Gastrocnemius medialis (tissue), 4 donors: ENCODE measurements at regions not wholly inside any gene's neighbourhood (a gene's known extent, or its start where the extent isn't known, plus 50 kb on each side); places are given as distances from the start of the nearest gene placed in this dataset.

Source experiments
- ATAC-seq, 2 donors: fragments of 150-250 bp; one replicate each; pipeline ENCODE4 v1.9.1; 2016
- DNase-seq, 2 donors: peaks; one replicate each; pipeline ENCODE4 v3.0.0-alpha.2; 2019
- H3K27ac ChIP-seq, 4 donors: fragments of 200-600 bp; sonication (generic); 1 replicate in 1 of 4; 2 replicates in 3 of 4; pipeline ENCODE4 v1.5.1; 2016 to 2018; ENCODE audit warnings: mild to moderate bottlenecking in 2 of 4, moderate library complexity in 1 of 4
- H3K27me3 ChIP-seq, 3 donors: fragments of 200-600 bp; sonication (generic) in 2 of 3; 1 replicate in 1 of 3; 2 replicates in 2 of 3; pipeline versions ENCODE4 v1.5.1 to v1.6.0; 2016 to 2019; ENCODE audit warnings: mild to moderate bottlenecking in 1 of 3, moderate library complexity in 1 of 3
- H3K36me3 ChIP-seq, 2 donors: fragments of 200-600 bp; sonication (generic) in 1 of 2; one replicate each; pipeline ENCODE4 v1.5.1; 2017 to 2018
- H3K4me1 ChIP-seq, 2 donors: fragments of 200-600 bp; sonication (generic) in 1 of 2; one replicate each; pipeline ENCODE4 v1.5.1; 2016 to 2017; ENCODE audit warnings: mild to moderate bottlenecking in 2 of 2
- H3K4me3 ChIP-seq, 4 donors: fragments of 200-600 bp; sonication (generic) in 3 of 4; 1 replicate in 1 of 4; 2 replicates in 3 of 4; pipeline ENCODE4 v1.5.1; 2016 to 2019; ENCODE audit warnings: mild to moderate bottlenecking in 2 of 4
- H3K9me3 ChIP-seq, 3 donors: fragments of 200-600 bp; sonication (generic) in 2 of 3; 1 replicate in 1 of 3; 2 replicates in 2 of 3; pipeline ENCODE4 v1.5.1; 2016 to 2019
- CTCF ChIP-seq, 5 experiments: fragments of 450-650 bp in 3 of 5; fragments of 200-600 bp in 2 of 5; sonication (generic) in 2 of 5; IDR thresholded peaks in 4 of 5; conservative IDR thresholded peaks in 1 of 5; 1 replicate in 4 of 5; 2 replicates in 1 of 5; pipeline ENCODE4 v1.5.1; 2016 to 2019; ENCODE audit warnings: antibody characterized with exemption in 5 of 5, mild to moderate bottlenecking in 3 of 5, moderate library complexity in 3 of 5
- POLR2A ChIP-seq, 2 donors: fragments of 450-650 bp; IDR thresholded peaks; one replicate each; pipeline ENCODE4 v1.6.1; 2017; ENCODE audit warnings: antibody characterized with exemption in 2 of 2, mild to moderate bottlenecking in 2 of 2, moderate library complexity in 2 of 2
- in situ Hi-C, 4 donors: fragments of 200-750 bp; cut with MboI; loops; one replicate each; pipeline versions ENCODE4 v1.15.0 to v1.8.0; 2017; ENCODE audit warnings: low sequenced_read_pairs in 4 of 4
- intact Hi-C: fragments of 100-400 bp; cut with DNase I; formaldehyde crosslinking; loops from one replicate; pipeline ENCODE4 v1.15.1; 2023; ENCODE audit warnings: low total_unique reads

DNA sequence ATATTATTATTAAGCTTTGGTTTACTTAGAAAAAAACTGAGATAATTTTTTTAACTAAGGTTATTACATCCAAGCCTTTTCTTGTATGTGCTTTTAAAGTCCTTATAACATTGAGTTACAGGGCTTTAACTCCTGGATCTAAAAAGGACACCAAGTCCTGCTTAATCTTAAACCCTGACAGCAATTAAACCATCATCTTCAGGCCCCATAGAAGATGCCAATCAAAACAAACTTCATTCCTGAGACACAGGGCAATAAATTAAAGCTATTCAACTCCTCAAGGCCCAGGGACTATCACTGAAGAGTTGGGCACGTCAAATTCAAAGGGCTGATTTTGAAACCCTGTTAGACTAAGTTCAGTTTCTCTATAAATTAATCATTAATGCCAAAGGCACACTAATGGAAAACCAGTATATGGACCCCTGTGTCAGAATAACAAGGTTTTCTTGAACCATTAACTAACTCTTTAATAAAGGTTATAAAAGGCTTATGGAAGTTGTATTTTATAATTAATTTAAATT, 1152.6 kb downstream of the NSUN3 start:
- Histone ChIP-seq H3K36me3 (no peaks in the 10 kb centered on the region), H3K4me3 (no peak overlapping the region), H3K4me1 (no peaks in the 10 kb centered on the region), H3K27me3 (no peaks in the 10 kb centered on the region), H3K9me3 (no peaks in the 10 kb centered on the region), H3K27ac (no peak overlapping the region)
- DNase-seq (no peak), ATAC-seq (no peak)
- no peak for TF ChIP-seq CTCF (IDR thresholded peaks at IDR 0.05 in 4 of 5, conservative IDR thresholded peaks at IDR 0.05 in 1 of 5)
- TF ChIP-seq POLR2A (IDR thresholded peaks at IDR 0.05) = no peak
- in situ Hi-C loops = no loop called here
- intact Hi-C loops = no loop called here

DNA sequence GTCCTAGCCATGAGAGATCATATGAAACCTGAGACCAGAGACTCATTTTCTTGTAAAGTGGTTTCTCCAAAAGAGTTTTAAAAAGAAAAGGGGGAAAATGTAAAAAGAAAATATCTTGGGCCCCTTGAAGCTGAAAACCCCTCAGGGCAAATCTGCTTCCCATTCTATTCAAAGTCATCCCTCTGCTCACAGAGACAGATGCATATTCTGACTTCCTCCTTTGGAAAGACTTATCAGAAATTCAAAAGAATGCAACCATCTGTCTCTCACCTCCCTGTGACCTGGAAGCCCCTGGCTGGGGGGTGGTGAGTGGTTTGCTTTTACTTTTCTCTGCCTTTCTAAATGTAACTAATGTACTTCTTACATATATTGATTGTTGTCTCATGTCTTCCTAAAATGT, 1154.8 kb downstream of the NSUN3 start:
- ATAC-seq (no peak), DNase-seq (no peak)
- intact Hi-C loops = no loop called here
- in situ Hi-C loops = no loop called here
- H3K27me3 ChIP-seq = no peaks in the 10 kb centered on the region
- no peak overlapping the region for H3K4me3 ChIP-seq
- no peak for TF ChIP-seq CTCF (IDR thresholded peaks at IDR 0.05 in 4 of 5, conservative IDR thresholded peaks at IDR 0.05 in 1 of 5)
- no peak for TF ChIP-seq POLR2A (IDR thresholded peaks at IDR 0.05)
- H3K9me3 ChIP-seq = no peaks in the 10 kb centered on the region
- H3K36me3 ChIP-seq = no peaks in the 10 kb centered on the region
- H3K4me1 ChIP-seq = no peaks in the 10 kb centered on the region
- H3K27ac ChIP-seq = no peak overlapping the region

DNA sequence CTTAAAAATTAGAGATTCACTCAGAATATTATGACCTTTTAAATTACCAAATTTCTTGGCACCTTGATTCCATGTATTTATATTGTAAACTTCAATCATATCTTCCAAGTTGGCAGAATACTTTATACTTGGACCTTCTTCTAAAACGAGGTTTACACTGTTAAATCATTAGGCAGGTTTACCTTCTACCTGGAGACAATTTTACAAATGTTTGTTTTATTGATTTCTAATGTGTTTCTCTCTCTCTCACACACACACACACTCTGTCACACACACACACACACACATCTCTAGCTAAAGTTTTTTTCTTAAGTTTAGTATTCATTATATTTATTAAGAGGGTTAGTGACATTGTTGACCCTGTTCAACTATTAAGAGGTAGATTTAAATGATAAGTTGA, 1155.6 kb downstream of the NSUN3 start:
- H3K4me1 ChIP-seq = no peaks in the 10 kb centered on the region
- no peaks in the 10 kb centered on the region for H3K27me3 ChIP-seq
- in situ Hi-C loops = no loop called here
- ATAC-seq = no peak
- H3K27ac ChIP-seq = no peak overlapping the region
- TF ChIP-seq POLR2A (IDR thresholded peaks at IDR 0.05) (no peak), CTCF (IDR thresholded peaks at IDR 0.05 in 4 of 5, conservative IDR thresholded peaks at IDR 0.05 in 1 of 5) (no peak)
- no peak for DNase-seq
- no peaks in the 10 kb centered on the region for H3K9me3 ChIP-seq
- H3K36me3 ChIP-seq = no peaks in the 10 kb centered on the region
- intact Hi-C loops = no loop called here
- H3K4me3 ChIP-seq = no peak overlapping the region

- ATAC-seq = no peak
- H3K36me3 ChIP-seq = no peaks in the 10 kb centered on the region
- H3K4me3 ChIP-seq = no peak overlapping the region
- intact Hi-C loops (no loop called here), in situ Hi-C loops (no loop called here)
- no peak overlapping the region for H3K27ac ChIP-seq
- H3K4me1 ChIP-seq = no peaks in the 10 kb centered on the region
- no peak for TF ChIP-seq POLR2A (IDR thresholded peaks at IDR 0.05)
- TF ChIP-seq CTCF (IDR thresholded peaks at IDR 0.05 in 4 of 5, conservative IDR thresholded peaks at IDR 0.05 in 1 of 5) = no peak
- no peaks in the 10 kb centered on the region for H3K27me3 ChIP-seq
- no peak for DNase-seq
- no peaks in the 10 kb centered on the region for H3K9me3 ChIP-seq
These were observed 1163.6 kb downstream of the NSUN3 start for GRCh38 chr3:95226437-95226836.

DNA sequence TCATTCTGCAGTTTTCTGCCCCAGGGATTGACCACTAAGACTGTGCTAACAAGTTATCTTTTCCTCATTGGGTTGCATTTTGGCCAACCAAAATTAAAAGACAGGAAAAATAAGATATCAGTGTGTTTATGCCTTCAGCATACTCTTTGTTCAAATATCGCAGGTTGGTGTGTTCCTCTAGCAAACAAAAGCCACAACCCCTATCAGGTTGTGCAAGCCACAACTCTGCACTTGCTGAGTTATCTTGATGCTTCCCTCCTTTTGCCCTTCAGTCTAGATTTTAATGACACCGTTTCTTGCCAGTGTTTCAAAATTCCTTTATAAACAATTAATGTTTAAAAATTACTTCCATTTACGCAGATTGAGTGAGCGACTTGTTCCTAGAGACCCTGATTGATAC, 1164.2 kb downstream of the NSUN3 start:
- DNase-seq (no peak), ATAC-seq (no peak)
- Histone ChIP-seq H3K4me1 (no peaks in the 10 kb centered on the region), H3K36me3 (no peaks in the 10 kb centered on the region), H3K4me3 (no peak overlapping the region), H3K27me3 (no peaks in the 10 kb centered on the region), H3K9me3 (no peaks in the 10 kb centered on the region), H3K27ac (no peak overlapping the region)
- in situ Hi-C loops (no loop called here), intact Hi-C loops (no loop called here)
- TF ChIP-seq CTCF (IDR thresholded peaks at IDR 0.05 in 4 of 5, conservative IDR thresholded peaks at IDR 0.05 in 1 of 5) = no peak
- no peak for TF ChIP-seq POLR2A (IDR thresholded peaks at IDR 0.05)
